ENCODE measurements at regions not wholly inside any gene's neighbourhood (a gene's known extent, or its start where the extent isn't known, plus 50 kb on each side); places are given as distances from the start of the nearest gene placed in this dataset.
"Not testable (repeated sequence)": the region's sequence is repeated elsewhere in the genome, so short reads cannot be mapped to it uniquely, and the experiment has no call there.

DNA sequence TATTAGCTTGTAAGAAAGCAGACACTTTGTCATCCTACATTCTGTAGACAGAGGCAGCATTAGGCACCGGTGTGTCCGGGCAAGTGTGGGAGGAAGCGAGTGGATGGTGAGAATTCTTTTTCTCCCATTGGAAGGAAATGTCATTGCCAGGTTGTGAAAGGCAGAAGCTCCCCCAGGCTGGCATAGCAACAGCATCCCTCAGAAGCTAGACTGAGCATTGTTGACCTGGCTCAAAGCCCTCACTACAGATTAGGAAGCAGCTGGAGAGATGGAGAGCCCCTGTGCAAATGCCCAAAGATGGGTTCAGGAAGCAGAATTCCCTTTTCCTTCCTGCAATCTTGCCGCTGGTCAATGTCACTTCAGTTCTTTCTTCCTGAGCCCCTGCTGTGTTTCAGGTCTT lies 1299.3 kb downstream of the TBC1D22A start:
- TF ChIP-seq POLR2AphosphoS5 (IDR thresholded peaks at IDR 0.05) (no peak), POLR2A (IDR thresholded peaks at IDR 0.05) (no peak), EP300 (IDR thresholded peaks at IDR 0.05) (no peak)
- TF ChIP-seq, protein P1, sequence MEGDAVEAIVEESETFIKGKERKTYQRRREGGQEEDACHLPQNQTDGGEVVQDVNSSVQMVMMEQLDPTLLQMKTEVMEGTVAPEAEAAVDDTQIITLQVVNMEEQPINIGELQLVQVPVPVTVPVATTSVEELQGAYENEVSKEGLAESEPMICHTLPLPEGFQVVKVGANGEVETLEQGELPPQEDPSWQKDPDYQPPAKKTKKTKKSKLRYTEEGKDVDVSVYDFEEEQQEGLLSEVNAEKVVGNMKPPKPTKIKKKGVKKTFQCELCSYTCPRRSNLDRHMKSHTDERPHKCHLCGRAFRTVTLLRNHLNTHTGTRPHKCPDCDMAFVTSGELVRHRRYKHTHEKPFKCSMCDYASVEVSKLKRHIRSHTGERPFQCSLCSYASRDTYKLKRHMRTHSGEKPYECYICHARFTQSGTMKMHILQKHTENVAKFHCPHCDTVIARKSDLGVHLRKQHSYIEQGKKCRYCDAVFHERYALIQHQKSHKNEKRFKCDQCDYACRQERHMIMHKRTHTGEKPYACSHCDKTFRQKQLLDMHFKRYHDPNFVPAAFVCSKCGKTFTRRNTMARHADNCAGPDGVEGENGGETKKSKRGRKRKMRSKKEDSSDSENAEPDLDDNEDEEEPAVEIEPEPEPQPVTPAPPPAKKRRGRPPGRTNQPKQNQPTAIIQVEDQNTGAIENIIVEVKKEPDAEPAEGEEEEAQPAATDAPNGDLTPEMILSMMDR (IDR thresholded peaks at IDR 0.05), result no peak
- intact Hi-C loops (cut with DNase I; ENCODE audit: low total_unique reads), result no loop called here
- Histone ChIP-seq H3K4me1 (no peaks in the 10 kb centered on the region), H3K36me3 (no peaks in the 10 kb centered on the region), H3K27ac (no peak overlapping the region), H3K9me3 (peaks cover 0 to 6% (median 3%) of the 10 kb centered on the region in 4 donors), H3K4me3 (no peak overlapping the region), H3K27me3 (peaks cover 0 to 47% (median 0%) of the 10 kb centered on the region in 3 donors)
- DNase-seq, result no peak
- WGBS, 5 donors, result 64 to 76% (median 72%) methylated on average over 4 of the region's 4 CpGs

DNA sequence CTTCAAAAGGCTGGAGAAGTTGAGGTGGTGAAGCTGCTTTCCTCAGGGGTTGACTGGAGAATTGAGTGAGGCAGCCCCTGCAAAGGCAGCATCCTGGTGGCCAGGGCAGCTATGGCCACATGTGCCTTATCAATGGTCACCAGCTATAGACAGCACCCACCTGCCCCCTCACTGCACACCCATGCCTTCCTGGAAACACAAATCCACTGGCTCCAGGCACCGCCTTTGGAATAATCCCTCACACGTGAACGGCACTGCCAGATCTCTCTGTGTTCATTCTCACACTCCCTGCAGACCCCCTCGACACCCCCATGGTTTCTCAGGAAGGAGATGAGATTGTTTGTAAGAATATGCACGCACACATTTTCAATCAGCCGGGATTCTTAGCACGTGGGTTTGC lies 1297.8 kb downstream of the TBC1D22A start:
- Histone ChIP-seq H3K9me3 (peaks cover 0 to 6% (median 3%) of the 10 kb centered on the region in 4 donors), H3K36me3 (no peaks in the 10 kb centered on the region), H3K4me3 (no peak overlapping the region), H3K4me1 (no peaks in the 10 kb centered on the region), H3K27me3 (peaks cover 0 to 52% (median 0%) of the 10 kb centered on the region in 3 donors), H3K27ac (no peak overlapping the region)
- intact Hi-C loops (cut with DNase I; ENCODE audit: low total_unique reads), result no loop called here
- no peak for DNase-seq
- TF ChIP-seq, protein P1 (IDR thresholded peaks at IDR 0.05), result no peak
- TF ChIP-seq POLR2AphosphoS5 (IDR thresholded peaks at IDR 0.05), result no peak
- no peak for TF ChIP-seq EP300 (IDR thresholded peaks at IDR 0.05)
- no peak for TF ChIP-seq POLR2A (IDR thresholded peaks at IDR 0.05)
- WGBS, 5 donors, result 65 to 78% (median 69%) methylated on average over 7 of the region's 7 CpGs

DNA sequence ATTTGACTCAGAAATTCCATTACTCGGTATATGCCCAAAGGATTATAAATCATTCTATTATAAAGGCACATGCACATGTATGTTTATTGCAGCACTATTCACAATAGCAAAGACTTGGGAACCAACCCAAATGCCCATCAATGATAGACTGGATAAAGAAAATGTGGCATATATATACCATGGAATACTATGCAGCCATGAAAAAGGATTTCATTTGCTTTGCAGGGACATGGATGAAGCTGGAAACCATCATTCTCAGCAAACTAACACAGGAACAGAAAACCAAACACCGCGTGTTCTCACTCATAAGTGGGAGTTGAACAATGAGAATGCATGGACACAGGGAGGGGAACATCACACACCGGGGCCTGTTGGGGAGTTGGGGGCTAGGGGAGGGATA lies 1297.1 kb downstream of the TBC1D22A start:
- H3K4me1 ChIP-seq; H3K36me3 ChIP-seq; DNase-seq; H3K4me3 ChIP-seq; intact Hi-C loops (cut with DNase I; ENCODE audit: low total_unique reads); H3K27ac ChIP-seq; H3K9me3 ChIP-seq: not testable (repeated sequence)
- peaks cover 0 to 52% (median 0%) of the 10 kb centered on the region in 3 donors for H3K27me3 ChIP-seq
- WGBS, 5 donors, result 88 to 99% (median 93%) methylated on average over 4 of the region's 4 CpGs

DNA sequence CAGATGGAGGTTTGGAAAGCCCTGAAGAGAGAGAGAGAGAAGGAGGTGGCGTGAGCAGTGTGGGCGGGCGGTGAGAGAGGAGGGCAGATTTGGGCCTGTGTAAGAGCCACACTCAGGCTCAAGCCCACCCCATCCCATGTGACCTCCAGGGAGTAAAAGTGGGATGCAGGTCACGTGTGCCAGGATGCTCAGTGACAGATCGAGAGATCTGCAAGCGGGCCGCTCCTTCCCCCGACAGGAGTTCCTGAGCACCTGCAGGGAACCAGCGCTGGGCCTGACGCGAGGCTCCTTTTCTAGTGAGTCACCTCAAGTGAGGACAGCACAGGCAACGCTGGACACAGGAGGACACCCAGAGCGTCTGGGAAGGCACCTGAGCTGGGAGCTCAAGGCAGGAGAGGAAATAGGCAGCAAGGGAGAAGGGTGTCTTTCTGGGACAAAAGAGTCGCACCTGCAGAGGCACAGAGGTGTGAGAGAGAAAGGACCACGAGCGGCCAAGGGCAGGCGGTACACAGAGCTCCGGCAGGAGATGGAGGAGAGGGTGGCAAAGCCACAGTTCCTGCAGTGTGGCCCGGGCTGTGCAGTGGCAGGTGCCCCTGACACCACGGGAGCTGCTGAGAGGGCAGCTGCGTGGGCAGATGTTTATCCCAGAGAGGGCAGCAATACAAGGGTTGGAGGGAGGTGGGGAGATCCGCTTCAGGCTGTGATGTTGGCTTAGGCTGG lies 1294.8 kb downstream of the TBC1D22A start:
- Histone ChIP-seq H3K27me3 (peaks cover 0 to 55% (median 0%) of the 10 kb centered on the region in 3 donors), H3K9me3 (peaks cover 0 to 6% (median 3%) of the 10 kb centered on the region in 4 donors), H3K36me3 (no peaks in the 10 kb centered on the region), H3K4me3 (no peak overlapping the region), H3K4me1 (no peaks in the 10 kb centered on the region), H3K27ac (no peak overlapping the region)
- 77 to 81% (median 79%) methylated on average over 15 to 22 of the region's 22 CpGs for WGBS, 5 donors
- no peak for DNase-seq
- intact Hi-C loops (cut with DNase I; ENCODE audit: low total_unique reads), result no loop called here
- TF ChIP-seq EP300 (IDR thresholded peaks at IDR 0.05) (no peak), POLR2A (IDR thresholded peaks at IDR 0.05) (no peak), POLR2AphosphoS5 (IDR thresholded peaks at IDR 0.05) (no peak)
- TF ChIP-seq, protein P1 (IDR thresholded peaks at IDR 0.05), result no peak

DNA sequence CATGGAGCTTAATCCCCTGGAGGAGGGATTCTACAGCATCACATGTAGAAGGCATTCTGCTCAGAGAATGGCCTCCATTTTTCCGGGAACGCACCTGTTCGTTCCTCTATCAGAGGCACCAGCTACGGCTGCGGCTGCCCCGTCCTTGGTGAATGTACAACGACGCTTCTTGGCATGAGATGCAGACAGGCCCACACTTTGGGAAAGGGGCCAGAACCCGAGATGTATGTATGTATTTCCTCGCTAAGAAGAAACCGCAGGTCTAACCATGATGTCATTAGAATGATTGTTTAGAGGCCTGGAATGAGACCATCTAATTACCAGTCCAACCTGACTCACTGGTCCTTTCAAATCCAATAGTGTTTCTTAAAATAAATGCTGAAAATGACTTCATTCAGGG lies 1293.4 kb downstream of the TBC1D22A start:
- WGBS, 5 donors, result 71 to 90% (median 87%) methylated on average over 5 to 11 of the region's 11 CpGs
- Histone ChIP-seq H3K27ac (no peak overlapping the region), H3K9me3 (peaks cover 0 to 6% (median 3%) of the 10 kb centered on the region in 4 donors), H3K27me3 (peaks cover 0 to 53% (median 0%) of the 10 kb centered on the region in 3 donors), H3K4me3 (no peak overlapping the region), H3K36me3 (no peaks in the 10 kb centered on the region), H3K4me1 (no peaks in the 10 kb centered on the region)
- peak in 1 of 2 donors; percentile 12 for DNase-seq
- no peak for TF ChIP-seq POLR2AphosphoS5 (IDR thresholded peaks at IDR 0.05)
- TF ChIP-seq POLR2A (IDR thresholded peaks at IDR 0.05), result no peak
- TF ChIP-seq, protein P1 (IDR thresholded peaks at IDR 0.05), result no peak
- no peak for TF ChIP-seq EP300 (IDR thresholded peaks at IDR 0.05)
- intact Hi-C loops (cut with DNase I; ENCODE audit: low total_unique reads), result no loop called here
